IMR-90 (cell line): ENCODE measurements at regions not wholly inside any gene's neighbourhood (a gene's known extent, or its start where the extent isn't known, plus 50 kb on each side); places are given as distances from the start of the nearest gene placed in this dataset.
A peak's percentile ranks its signal among the peaks of the same experiment; 100 is the strongest.

Experiments
- ATAC-seq: fragments of 200-7000 bp; cut with Tn5 transposase; 2 replicates; pipeline ENCODE4 v1.9.1; 2020; ENCODE audit warnings: low read depth, mild to moderate bottlenecking, moderate library complexity
- BruUV-seq: library from RNA; stranded (reverse); fragments of 400-500 nt; replicated peaks from 2 replicates; lab custom pipeline; 2021; lab: Mats Ljungman, UMichigan
- CTCF ChIA-PET: fragments of 300-600 bp; formaldehyde crosslinking; extraction: SDS; loops from one replicate; lab custom pipeline; 2021; ENCODE audit warnings: antibody characterized with exemption; lab: Yijun Ruan, JAX
- POLR2A ChIA-PET: fragments of 300-600 bp; sonication (Branson Sonifier 250); formaldehyde crosslinking; loops from one replicate; lab custom pipeline; 2022; ENCODE audit warnings: antibody characterized with exemption; ENCODE audit not compliant: unreplicated experiment; lab: Charles Lee
- DNase-seq: peaks from one replicate; pipeline ENCODE4 v3.0.0; 2013
- H2AFZ ChIP-seq: replicated peaks from 2 replicates; pipeline ENCODE3; 2013; ENCODE audit warnings: low read length, mild to moderate bottlenecking; ENCODE audit not compliant: poor library complexity
- H2AK5ac ChIP-seq: 2 replicates; pipeline ENCODE4 v1.6.1; 2013; ENCODE audit warnings: low read depth, low read length, inconsistent platforms
- H2AK9ac ChIP-seq: replicated peaks from 2 replicates; pipeline ENCODE3; 2013; ENCODE audit warnings: mild to moderate bottlenecking, low read depth, low read length, moderate library complexity; ENCODE audit not compliant: poor library complexity
- H2BK120ac ChIP-seq: 2 replicates; pipeline ENCODE4 v1.6.1; 2013; ENCODE audit warnings: low read depth, low read length, inconsistent platforms
- H2BK15ac ChIP-seq: 3 replicates; pipeline ENCODE4 v1.6.1; 2013; ENCODE audit warnings: low read depth, low read length, inconsistent platforms
- H2BK20ac ChIP-seq: 2 replicates; pipeline ENCODE4 v1.6.1; 2013; ENCODE audit warnings: low read depth, mild to moderate bottlenecking, inconsistent platforms, low read length, moderate library complexity
- H2BK5ac ChIP-seq: 2 replicates; pipeline ENCODE4 v1.6.1; 2013; ENCODE audit warnings: mild to moderate bottlenecking, low read depth, low read length, inconsistent platforms; ENCODE audit not compliant: poor library complexity, severe bottlenecking
- H3K14ac ChIP-seq: replicated peaks from 2 replicates; pipeline ENCODE4 v1.6.1; 2013; ENCODE audit warnings: low read depth, low read length, inconsistent platforms
- H3K18ac ChIP-seq: 2 replicates; pipeline ENCODE4 v1.6.1; 2013; ENCODE audit warnings: low read depth, low read length, control low read depth
- H3K23ac ChIP-seq: 2 replicates; pipeline ENCODE4 v1.6.1; 2013; ENCODE audit warnings: low read depth, low read length, inconsistent platforms
- H3K27ac ChIP-seq: 2 replicates; pipeline ENCODE4 v1.5.1; 2013; ENCODE audit warnings: mild to moderate bottlenecking, control low read depth, low read length; ENCODE audit not compliant: insufficient read depth
- H3K27me3 ChIP-seq: 2 replicates; pipeline ENCODE4 v1.6.1; 2013; ENCODE audit warnings: low read length; ENCODE audit not compliant: control insufficient read depth, insufficient read depth
- H3K36me3 ChIP-seq: 2 replicates; pipeline ENCODE4 v1.6.1; 2013; ENCODE audit warnings: low read length, mixed read lengths; ENCODE audit not compliant: control insufficient read depth, insufficient read depth
- H3K4ac ChIP-seq: 2 replicates; pipeline ENCODE4 v1.6.1; 2013; ENCODE audit warnings: low read depth, low read length, inconsistent platforms
- H3K4me1 ChIP-seq: 2 replicates; pipeline ENCODE4 v1.6.1; 2013; ENCODE audit warnings: low read length, mixed read lengths; ENCODE audit not compliant: control insufficient read depth, insufficient read depth
- H3K4me2 ChIP-seq: 2 replicates; pipeline ENCODE4 v1.6.1; 2013; ENCODE audit warnings: low read depth, mild to moderate bottlenecking, control low read depth, low read length, moderate library complexity
- H3K4me3 ChIP-seq: 2 replicates; pipeline ENCODE4 v1.5.1; 2013; ENCODE audit warnings: low read depth, mild to moderate bottlenecking, control low read depth, low read length, moderate library complexity; ENCODE audit not compliant: insufficient read depth
- H3K56ac ChIP-seq: 2 replicates; pipeline ENCODE4 v1.6.1; 2013; ENCODE audit warnings: low read length, inconsistent platforms; ENCODE audit not compliant: insufficient read depth; ENCODE audit errors: extremely low read depth
- H3K79me1 ChIP-seq, 2 experiments: 2 replicates each; pipeline ENCODE4 v1.6.1; 2013; ENCODE audit warnings: low read length in 2 of 2, inconsistent platforms in 1 of 2, low read depth in 1 of 2
- H3K9ac ChIP-seq: 2 replicates; pipeline ENCODE4 v1.6.1; 2013; ENCODE audit warnings: low read depth, low read length, control low read depth
- H3K9me1 ChIP-seq: 2 replicates; pipeline ENCODE4 v1.6.1; 2013; ENCODE audit warnings: low read length, inconsistent platforms; ENCODE audit not compliant: insufficient read depth
- H3K9me3 ChIP-seq: 2 replicates; pipeline ENCODE4 v1.6.1; 2013; ENCODE audit warnings: low read length; ENCODE audit not compliant: control insufficient read depth, insufficient read depth
- H4K20me1 ChIP-seq: 2 replicates; pipeline ENCODE4 v1.6.1; 2013; ENCODE audit warnings: low read length, inconsistent platforms; ENCODE audit not compliant: insufficient read depth
- H4K5ac ChIP-seq: 2 replicates; pipeline ENCODE4 v1.6.1; 2013; ENCODE audit warnings: mild to moderate bottlenecking, low read depth, low read length, control low read depth
- H4K8ac ChIP-seq, 2 experiments: 2 replicates each; pipeline ENCODE4 v1.6.1; 2013; ENCODE audit warnings: low read depth in 2 of 2, low read length in 2 of 2, control low read depth in 1 of 2, inconsistent platforms in 1 of 2
- H4K91ac ChIP-seq: 2 replicates; pipeline ENCODE4 v1.6.1; 2013; ENCODE audit warnings: low read depth, low read length, inconsistent platforms; ENCODE audit not compliant: insufficient read depth
- CEBPB ChIP-seq: IDR thresholded peaks from 2 replicates; pipeline ENCODE4 v1.6.1; 2012; ENCODE audit warnings: low read depth, low read length, improper control_type of control experiment
- CHD1 ChIP-seq: IDR thresholded peaks from 2 replicates; pipeline ENCODE4 v1.6.1; 2012; ENCODE audit warnings: low read depth, low read length, improper control_type of control experiment
- CTCF ChIP-seq: conservative IDR thresholded peaks from 2 replicates; pipeline ENCODE4 v1.5.1; 2012; ENCODE audit warnings: mild to moderate bottlenecking, low read depth, low read length, improper control_type of control experiment
- ELK1 ChIP-seq: fragments of 150-350 bp; IDR thresholded peaks from 2 replicates; pipeline ENCODE4 v1.6.1; 2016; ENCODE audit warnings: low read depth, mild to moderate bottlenecking, low read length, moderate library complexity, borderline replicate concordance
- FOS ChIP-seq: fragments of 150-350 bp; IDR thresholded peaks from 2 replicates; pipeline ENCODE4 v1.6.1; 2016; ENCODE audit warnings: low read depth, low read length
- MAFK ChIP-seq: IDR thresholded peaks from 2 replicates; pipeline ENCODE4 v1.6.1; 2012; ENCODE audit warnings: low read depth, low read length, improper control_type of control experiment
- MAZ ChIP-seq: IDR thresholded peaks from 2 replicates; pipeline ENCODE4 v1.6.1; 2012; ENCODE audit warnings: low read depth, mild to moderate bottlenecking, low read length, improper control_type of control experiment, moderate library complexity, borderline replicate concordance
- MXI1 ChIP-seq: IDR thresholded peaks from 2 replicates; pipeline ENCODE4 v1.6.1; 2012; ENCODE audit warnings: low read depth, mild to moderate bottlenecking, low read length, moderate library complexity, borderline replicate concordance
- RAD21 ChIP-seq: IDR thresholded peaks from 2 replicates; pipeline ENCODE4 v1.6.1; 2012; ENCODE audit warnings: low read length, improper control_type of control experiment
- RCOR1 ChIP-seq: IDR thresholded peaks from 2 replicates; pipeline ENCODE4 v1.6.1; 2012; ENCODE audit warnings: mild to moderate bottlenecking, low read length, improper control_type of control experiment; ENCODE audit not compliant: insufficient replicate concordance
- SMC3 ChIP-seq: fragments of 150-350 bp; IDR thresholded peaks from 2 replicates; pipeline ENCODE4 v1.6.1; 2016; ENCODE audit warnings: low read depth, mild to moderate bottlenecking, antibody characterized with exemption, low read length, moderate library complexity
- WGBS, 2 experiments: methylation state at CpG; one replicate each; pipeline versions ENCODE4 v1.1.5 to v1.1.7; 2013; ENCODE audit warnings: missing lambda C conversion rate in 2 of 2; ENCODE audit not compliant: insufficient read length in 1 of 2; ENCODE audit errors: extremely low coverage in 2 of 2; 5-methylcytosine and 5-hydroxymethylcytosine counted together
- dilution Hi-C: fragments of 300-500 bp; cut with HindIII; formaldehyde crosslinking; loops from one replicate; pipeline ENCODE4 v1.14.3; 2018; ENCODE audit warnings: low sequenced_read_pairs; ENCODE audit not compliant: unreplicated experiment
- in situ Hi-C: fragments of 300-500 bp; cut with MboI; formaldehyde crosslinking; loops from 3 replicates; pipeline ENCODE4 v1.14.3; 2019; ENCODE audit warnings: low sequenced_read_pairs, inconsistent platforms, mixed read lengths
- intact Hi-C: fragments of 100-400 bp; cut with micrococcal nuclease; formaldehyde crosslinking; loops from 2 replicates; pipeline ENCODE4 v1.10.0; 2022

GRCh38 chr17:79538291-79538690 lies 72.6 kb downstream of the RBFOX3 start:
- Histone ChIP-seq H3K79me1 (no peaks in the 10 kb centered on the region), H3K27ac (no peak overlapping the region), H2AK9ac (peak overlapping the region; percentile 28), H3K4ac (no peak overlapping the region), H4K8ac (no peak overlapping the region), H3K4me2 (no peak overlapping the region), H3K18ac (no peak overlapping the region), H3K4me3 (no peak overlapping the region), H2BK20ac (no peak overlapping the region), H2BK15ac (no peak overlapping the region), H2AK5ac (no peak overlapping the region), H4K5ac (no peak overlapping the region), H3K14ac (no peak overlapping the region), H3K27me3 (no peaks in the 10 kb centered on the region), H3K9me3 (no peaks in the 10 kb centered on the region; the same call in 1 of the 2 replicates), H3K4me1 (no peaks in the 10 kb centered on the region), H3K36me3 (no peaks in the 10 kb centered on the region), H3K23ac (no peak overlapping the region), H2AFZ (peak overlapping the region; percentile 51), H2BK5ac (no peak overlapping the region), H4K91ac (no peak overlapping the region), H4K20me1 (no peaks in the 10 kb centered on the region), H3K56ac (no peak overlapping the region), H3K9me1 (no peaks in the 10 kb centered on the region), H2BK120ac (no peak overlapping the region), H3K9ac (no peak overlapping the region)
- ATAC-seq (no peak), DNase-seq (no peak)
- dilution Hi-C loops (no loop called here), in situ Hi-C loops (no loop called here), intact Hi-C loops (no loop called here)
- 53% methylated on average over 2 of the region's 6 CpGs; no CpG with 5 or more reads in 1 of the 2 experiments for WGBS, 2 experiments
- POLR2A ChIA-PET, result no interaction called here
- CTCF ChIA-PET, result no interaction called here
- TF ChIP-seq SMC3, result no peak
- no peak for TF ChIP-seq RCOR1
- no peak for TF ChIP-seq MXI1
- TF ChIP-seq ELK1, result no peak
- no peak for TF ChIP-seq CEBPB
- TF ChIP-seq CHD1, result no peak
- TF ChIP-seq MAFK, result no peak
- no peak for TF ChIP-seq FOS
- no peak for TF ChIP-seq MAZ
- TF ChIP-seq CTCF, result no peak
- no peak for TF ChIP-seq RAD21
- BruUV-seq, result no TSS peak
